Activated CD4-positive, CD25-positive, alpha-beta regulatory T cell treated with anti-CD3 and anti-CD28 coated beads, Interleukin-2, amount 50 U/mL, for 72 hours (primary cell): ENCODE measurements at regions not wholly inside any gene's neighbourhood (a gene's known extent, or its start where the extent isn't known, plus 50 kb on each side); places are given as distances from the start of the nearest gene placed in this dataset.

ENCODE experiments used
- DNase-seq: peaks from one replicate; pipeline ENCODE4 v3.0.0; 2021

DNA sequence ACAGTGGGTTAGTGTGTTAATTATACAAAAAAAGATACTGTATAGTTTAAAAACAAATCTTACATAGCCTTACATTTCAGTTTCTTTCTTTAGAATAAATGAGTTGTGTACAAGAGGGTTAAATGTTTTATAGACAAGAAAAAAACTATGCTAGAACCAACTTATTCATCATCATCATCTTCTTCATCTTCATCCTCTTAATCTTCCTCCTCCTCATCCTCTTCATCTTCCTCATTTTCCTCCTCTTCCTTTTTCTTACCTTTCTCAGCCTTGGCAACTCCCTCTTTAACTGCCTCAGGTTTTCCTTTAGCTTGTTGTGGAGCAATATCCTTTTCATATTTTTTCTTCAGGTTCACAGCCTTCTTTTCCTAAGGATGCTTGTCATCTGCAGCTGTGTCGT, 53.7 kb downstream of the RPS12 start:
- no peak for DNase-seq

DNA sequence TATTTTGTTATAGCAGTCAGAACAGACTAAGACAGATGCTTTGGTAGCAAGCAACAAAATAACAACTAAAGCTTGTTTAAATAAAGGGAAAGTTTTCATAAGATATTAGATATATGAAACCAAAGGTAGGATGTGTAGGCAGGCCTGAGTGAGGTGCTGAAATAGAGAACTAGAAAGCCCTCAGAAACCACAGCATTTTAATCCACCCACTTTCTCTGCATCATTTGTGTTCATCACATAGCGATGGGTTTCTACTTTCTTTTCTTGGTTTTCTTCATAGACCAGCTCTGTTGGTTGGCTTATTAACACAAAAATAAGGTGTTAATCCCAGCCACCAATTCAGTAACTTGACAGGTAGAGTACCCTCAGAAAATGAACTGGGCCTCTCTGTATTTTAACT, 58.6 kb downstream of the RPS12 start:
- no peak for DNase-seq

- DNase-seq = no peak
Measured at GRCh38 chr6:132877003-132877402, 62.6 kb downstream of the RPS12 start.

- DNase-seq = no peak
Measured at GRCh38 chr6:132887204-132887603, 72.8 kb downstream of the RPS12 start.

DNA sequence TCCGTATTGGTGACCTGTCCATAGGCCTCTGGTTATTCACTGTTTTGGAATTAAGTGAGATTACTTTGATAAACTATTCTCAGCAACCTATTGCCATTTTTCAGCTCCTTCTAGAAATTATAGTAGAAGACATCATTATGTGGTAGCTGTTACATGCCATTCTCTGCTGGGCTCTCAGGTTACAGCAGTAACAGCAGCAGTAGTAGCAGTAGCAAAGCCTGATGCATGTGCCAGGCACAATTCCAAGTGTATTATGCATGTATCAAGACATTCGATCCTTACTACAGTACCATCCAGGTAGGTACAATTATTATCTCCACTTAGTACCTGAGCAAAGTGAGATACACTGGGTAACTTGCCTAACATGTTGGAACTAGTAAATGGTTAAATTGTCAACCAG, 74.3 kb downstream of the RPS12 start:
- no peak for DNase-seq

- no peak for DNase-seq
Measured at GRCh38 chr6:132892929-132893771, 78.8 kb downstream of the RPS12 start.

DNA sequence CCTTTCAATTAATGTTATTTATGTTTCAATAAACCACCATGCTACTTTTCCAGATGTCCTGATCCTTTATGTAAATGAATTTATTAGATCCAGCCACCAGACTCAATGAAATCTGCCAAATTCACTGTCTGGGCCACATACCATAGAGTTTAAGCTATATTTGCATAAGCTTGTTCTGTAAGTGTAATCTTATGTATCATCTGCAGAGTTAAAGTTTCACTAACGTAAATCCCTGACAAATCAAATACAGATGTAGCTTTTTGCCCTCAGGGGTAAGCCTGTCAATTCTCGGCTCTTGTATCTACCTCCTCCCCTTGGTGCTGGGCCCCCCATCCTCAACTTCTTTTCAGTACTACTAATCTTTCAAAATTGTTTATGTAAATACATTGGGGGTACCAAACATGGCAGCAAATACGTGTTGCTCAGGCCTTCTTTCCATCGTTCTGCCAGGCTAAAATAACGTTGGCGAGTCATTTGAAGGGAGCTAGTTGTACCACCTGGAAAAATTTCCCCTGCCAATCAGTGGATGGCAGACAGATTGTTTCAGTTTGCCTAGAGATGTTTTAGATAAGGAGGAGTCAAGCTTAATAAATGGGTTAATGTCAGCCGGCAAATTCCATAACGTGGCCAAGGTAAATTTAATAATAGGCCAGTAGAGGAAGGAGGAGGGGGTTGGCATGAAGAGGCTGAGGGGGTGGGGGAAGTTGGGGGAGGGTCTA, 79.6 kb downstream of the RPS12 start:
- DNase-seq = no peak

DNA sequence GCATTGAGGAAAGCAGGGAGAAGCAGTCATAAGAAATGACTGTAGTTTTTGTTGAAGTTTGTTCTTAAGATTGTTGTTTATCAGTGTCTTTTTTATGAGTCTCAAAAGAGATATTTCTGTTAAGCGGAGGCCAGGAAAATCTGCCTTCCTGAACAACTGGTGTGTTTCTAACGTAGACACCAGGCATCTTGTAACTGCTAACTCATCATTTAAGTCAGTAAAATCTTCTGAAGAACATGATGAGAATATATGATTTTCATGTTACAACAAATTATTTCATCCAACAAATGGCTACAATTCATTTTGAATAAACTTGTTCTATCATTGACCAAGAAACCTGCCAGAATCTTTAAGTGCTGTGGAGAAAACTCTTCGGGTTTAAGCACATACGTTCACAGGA, 84.0 kb downstream of the RPS12 start:
- no peak for DNase-seq

GRCh38 chr6:132900849-132901248, 86.5 kb downstream of the RPS12 start:
- no peak for DNase-seq

DNA sequence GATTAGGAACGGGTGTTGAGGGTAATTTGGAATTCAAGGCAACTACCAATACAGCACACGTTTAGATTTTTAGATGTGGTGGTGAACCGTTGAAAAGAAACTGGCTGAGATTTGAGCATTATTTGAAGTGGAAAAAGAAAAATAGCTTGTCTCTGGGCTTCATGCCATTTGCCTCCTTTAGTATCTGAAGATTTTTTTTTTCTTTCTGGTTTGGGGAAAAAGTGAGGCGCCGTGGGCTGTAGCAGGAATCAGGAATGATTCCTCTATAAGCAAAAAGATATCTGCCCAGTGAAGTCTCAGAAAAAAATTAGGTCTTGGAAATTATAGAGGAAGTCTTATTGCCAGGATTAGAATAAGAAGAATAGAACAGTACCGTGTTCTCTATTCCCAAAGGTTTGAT, 88.5 kb downstream of the RPS12 start:
- no peak for DNase-seq

DNA sequence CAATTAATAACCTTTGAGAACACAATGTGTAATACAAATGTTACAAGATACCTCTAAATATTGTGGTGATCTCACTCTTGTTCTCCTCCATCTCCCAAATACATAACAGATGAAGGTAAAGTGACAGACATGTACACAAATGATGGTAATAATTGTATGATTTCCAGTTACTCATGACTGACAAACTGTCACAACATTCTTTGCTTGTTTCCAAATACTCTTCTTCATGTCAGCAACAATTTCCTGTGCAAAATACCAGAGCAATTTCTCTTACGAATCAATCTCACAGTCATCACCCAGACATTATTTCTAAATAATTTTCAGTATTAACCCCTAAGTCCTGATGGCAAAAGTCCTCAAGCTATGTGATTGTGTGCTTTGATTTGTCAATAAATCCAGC, 92.9 kb downstream of the RPS12 start:
- no peak for DNase-seq

- no peak for DNase-seq
Measured at GRCh38 chr6:132907914-132908313, 93.5 kb downstream of the RPS12 start.

GRCh38 chr6:132909742-132910141, 95.4 kb downstream of the RPS12 start:
- no peak for DNase-seq

DNA sequence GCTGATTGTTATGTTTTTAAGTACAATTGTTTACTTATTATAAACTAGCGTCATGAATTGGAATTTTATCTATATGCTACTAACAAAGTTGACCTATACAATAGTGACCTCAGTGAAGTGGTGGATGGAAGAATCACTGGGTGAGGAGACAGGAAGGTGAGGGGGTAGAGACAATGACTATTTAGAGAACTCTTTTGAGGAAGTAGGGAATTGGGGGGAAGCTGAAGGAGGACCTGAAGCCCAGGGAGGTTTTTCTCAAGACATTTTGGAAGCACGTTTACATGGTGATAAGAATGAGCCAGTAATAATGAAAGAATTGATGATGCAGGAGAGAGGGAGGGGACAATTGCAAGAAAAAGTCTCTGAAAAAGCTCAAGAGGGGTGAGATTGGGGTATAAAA, 96.4 kb downstream of the RPS12 start:
- DNase-seq = no peak

DNA sequence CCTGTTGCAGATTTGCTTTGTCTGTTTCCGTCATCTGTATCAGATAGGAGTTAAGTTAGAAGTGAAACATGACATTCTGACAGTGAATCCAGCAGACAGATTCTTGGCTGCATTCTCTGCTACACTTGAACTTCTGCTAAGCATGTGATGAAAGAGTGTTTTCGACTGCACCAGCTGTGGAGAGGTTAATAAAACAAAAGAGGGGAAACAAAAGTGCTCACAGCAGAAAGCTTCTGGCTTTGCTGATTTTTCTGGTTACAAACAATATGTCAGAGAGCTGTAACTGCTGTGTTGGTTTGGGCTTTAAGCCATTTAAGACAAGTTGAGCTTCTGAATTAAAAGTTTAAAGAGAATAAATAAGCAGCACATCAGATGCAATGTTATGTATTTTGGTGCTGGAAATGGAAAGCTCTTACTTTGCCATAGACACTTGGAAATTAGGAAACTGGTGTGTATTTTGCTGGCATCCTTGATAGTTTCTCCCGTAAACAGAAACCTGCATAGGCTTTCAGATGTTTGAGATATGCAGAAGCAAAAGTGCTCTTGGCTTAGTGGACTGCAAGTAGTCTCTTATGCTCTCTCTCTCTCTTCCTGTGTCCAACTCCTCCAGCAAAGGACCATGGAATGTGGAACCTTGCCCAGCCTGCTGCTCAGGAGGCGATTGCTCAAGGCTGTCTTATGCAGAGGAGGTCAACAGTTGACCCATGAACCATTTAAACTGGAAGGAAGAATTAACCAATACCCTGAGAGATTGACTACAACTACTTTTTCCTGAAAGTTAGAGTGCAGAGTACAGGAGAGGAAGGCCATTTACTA, 104.9 kb downstream of the RPS12 start:
- no peak for DNase-seq

DNA sequence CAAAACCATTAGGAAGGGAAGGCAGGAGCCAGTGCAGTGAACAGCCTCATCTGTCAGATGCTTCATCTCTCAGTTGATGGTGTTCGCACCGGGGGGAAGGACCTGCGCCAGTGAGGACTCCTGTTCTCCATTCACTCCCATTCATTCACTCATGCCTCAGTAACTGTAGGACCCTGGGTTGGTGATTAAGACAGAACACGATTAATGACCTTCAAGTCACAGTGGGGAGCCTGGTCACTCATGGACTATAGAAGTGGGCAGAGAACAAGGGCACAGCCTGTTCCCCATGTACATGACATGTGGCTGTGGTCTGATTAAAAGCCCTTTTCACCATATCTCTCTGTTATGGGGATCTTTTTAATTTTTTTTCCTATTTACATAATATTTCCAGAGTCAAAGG, 113.3 kb downstream of the RPS12 start:
- DNase-seq = no peak

GRCh38 chr6:132929141-132929540, 114.8 kb downstream of the RPS12 start:
- DNase-seq = no peak

GRCh38 chr6:132931313-132931712, 116.9 kb downstream of the RPS12 start:
- no peak for DNase-seq

- no peak for DNase-seq
Measured at GRCh38 chr6:132931936-132932514, 117.7 kb downstream of the RPS12 start.

DNA sequence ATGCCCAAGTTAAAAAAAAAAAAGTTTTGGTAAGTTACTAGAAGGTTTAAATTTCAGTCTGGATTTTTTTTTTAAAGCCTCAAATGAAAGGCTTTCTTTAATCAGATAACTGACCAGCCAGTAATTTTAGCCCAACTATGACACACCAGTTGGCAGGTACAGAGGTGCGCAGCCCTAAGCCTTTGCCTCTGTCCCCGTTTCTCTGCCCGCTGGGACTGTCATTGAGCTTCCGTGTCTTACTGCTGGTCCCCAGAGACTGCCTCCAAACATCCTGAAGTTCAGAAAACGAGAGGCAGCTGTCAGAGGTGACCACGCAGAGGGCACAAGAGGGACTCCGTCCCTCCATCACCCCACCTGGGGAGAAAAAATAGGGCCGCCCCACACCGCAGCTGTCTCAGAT, 118.2 kb downstream of the RPS12 start:
- no peak for DNase-seq

- no peak for DNase-seq
Measured at GRCh38 chr6:132933090-132933489, 118.7 kb downstream of the RPS12 start.

GRCh38 chr6:132934496-132934895, 120.1 kb downstream of the RPS12 start:
- no peak for DNase-seq

DNA sequence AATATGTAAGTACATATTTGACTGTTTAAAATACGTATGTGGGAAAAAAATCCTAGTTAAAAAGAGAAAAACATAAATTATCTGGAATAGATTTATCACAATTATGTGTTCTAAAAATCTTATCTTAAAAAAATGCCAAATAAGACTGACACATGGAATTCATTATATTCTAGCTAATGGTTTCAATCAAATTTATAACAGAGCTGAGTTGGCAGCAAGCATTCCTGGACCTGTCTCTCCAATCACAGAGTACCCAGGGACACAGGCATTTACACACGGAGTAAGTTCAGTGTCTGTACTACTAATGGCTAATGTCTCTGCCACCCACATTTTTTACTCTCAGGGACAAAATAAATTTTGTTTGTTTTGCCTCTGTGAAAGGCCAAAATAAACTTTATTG, 122.3 kb downstream of the RPS12 start:
- DNase-seq = no peak
